CD1c-positive myeloid dendritic cell (primary cell): ENCODE measurements at regions not wholly inside any gene's neighbourhood (a gene's known extent, or its start where the extent isn't known, plus 50 kb on each side); places are given as distances from the start of the nearest gene placed in this dataset.
"Not testable (repeated sequence)": the region's sequence is repeated elsewhere in the genome, so short reads cannot be mapped to it uniquely, and the experiment has no call there.

Experiments used
- DNase-seq: peaks from one replicate; pipeline ENCODE4 v3.0.0-alpha.2; 2016; ENCODE audit errors: extremely low spot score

- no peak for DNase-seq
These were observed 370.2 kb upstream of the SASH1 start for GRCh38 chr6:147972448-147972847.

- no peak for DNase-seq
These were observed 368.8 kb upstream of the SASH1 start for GRCh38 chr6:147973806-147974205.

GRCh38 chr6:147974376-147974775 lies 368.3 kb upstream of the SASH1 start:
- no peak for DNase-seq

GRCh38 chr6:147977851-147978465 lies 364.7 kb upstream of the SASH1 start:
- no peak for DNase-seq

GRCh38 chr6:147979966-147980365 lies 362.7 kb upstream of the SASH1 start:
- no peak for DNase-seq

GRCh38 chr6:147983581-147984366 lies 358.9 kb upstream of the SASH1 start:
- DNase-seq = no peak

GRCh38 chr6:147986846-147987245 lies 355.8 kb upstream of the SASH1 start:
- no peak for DNase-seq

- no peak for DNase-seq
These were observed 352.5 kb upstream of the SASH1 start for GRCh38 chr6:147990159-147990558.

GRCh38 chr6:147991961-147992360 lies 350.7 kb upstream of the SASH1 start:
- no peak for DNase-seq

- DNase-seq = no peak
These were observed 343.6 kb upstream of the SASH1 start for GRCh38 chr6:147999001-147999540.

- no peak for DNase-seq
These were observed 340.6 kb upstream of the SASH1 start for GRCh38 chr6:148001844-148002642.

GRCh38 chr6:148004651-148005050 lies 338.0 kb upstream of the SASH1 start:
- DNase-seq = no peak

- no peak for DNase-seq
These were observed 336.8 kb upstream of the SASH1 start for GRCh38 chr6:148005806-148006205.

- not testable (repeated sequence) for DNase-seq
These were observed 332.1 kb upstream of the SASH1 start for GRCh38 chr6:148010516-148010915.

- no peak for DNase-seq
These were observed 326.6 kb upstream of the SASH1 start for GRCh38 chr6:148016013-148016412.

GRCh38 chr6:148021165-148021564 lies 321.5 kb upstream of the SASH1 start:
- no peak for DNase-seq

GRCh38 chr6:148021699-148022098 lies 320.9 kb upstream of the SASH1 start:
- DNase-seq = no peak

GRCh38 chr6:148022279-148022678 lies 320.4 kb upstream of the SASH1 start:
- DNase-seq = not testable (repeated sequence)

- no peak for DNase-seq
These were observed 315.4 kb upstream of the SASH1 start for GRCh38 chr6:148027201-148027600.

GRCh38 chr6:148035806-148036390 lies 306.7 kb upstream of the SASH1 start:
- DNase-seq = no peak

GRCh38 chr6:148037496-148037895 lies 305.1 kb upstream of the SASH1 start:
- no peak for DNase-seq

- DNase-seq = no peak
These were observed 301.1 kb upstream of the SASH1 start for GRCh38 chr6:148041546-148041945.
